GM12865 (cell line): ENCODE measurements at regions not wholly inside any gene's neighbourhood (a gene's known extent, or its start where the extent isn't known, plus 50 kb on each side); places are given as distances from the start of the nearest gene placed in this dataset.

Experiments
- DNase-seq: peaks from one replicate; pipeline ENCODE4 v3.0.0; 2010; ENCODE audit warnings: low read depth
- H3K4me3 ChIP-seq: 2 replicates; pipeline ENCODE4 v1.5.1; 2011; ENCODE audit warnings: mild to moderate bottlenecking, low read depth, low read length, control low read depth
- CTCF ChIP-seq: IDR thresholded peaks from 2 replicates; pipeline ENCODE4 v1.5.1; 2011; ENCODE audit warnings: low read length, control low read depth, low read depth, inconsistent platforms; ENCODE audit not compliant: insufficient read depth; ENCODE audit errors: missing control alignments

DNA sequence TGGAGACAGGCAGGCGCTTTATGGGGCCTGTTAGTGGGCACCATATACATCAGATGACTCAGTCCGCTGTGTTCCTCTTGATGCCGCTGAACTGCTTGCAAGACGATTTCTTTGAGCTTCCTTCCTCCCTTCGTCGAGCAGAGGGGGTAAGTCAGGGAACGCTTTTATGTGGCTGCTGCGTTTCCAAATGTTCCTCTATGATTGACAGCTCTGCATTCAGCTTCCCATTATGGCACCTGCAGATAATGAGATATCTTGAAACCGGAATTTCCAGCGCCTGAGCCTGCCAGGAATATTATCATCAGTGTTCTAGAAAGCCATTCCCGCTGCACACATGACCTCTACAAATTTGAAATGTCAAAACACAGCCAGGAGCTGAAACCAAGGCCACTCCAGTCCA, 257.0 kb downstream of the TSHZ3 start:
- no peak for TF ChIP-seq CTCF
- DNase-seq, result no peak
- H3K4me3 ChIP-seq, result no peak overlapping the region

GRCh38 chr19:31089681-31090080, 259.6 kb downstream of the TSHZ3 start:
- no peak for DNase-seq
- no peak overlapping the region for H3K4me3 ChIP-seq
- TF ChIP-seq CTCF, result no peak

GRCh38 chr19:31085125-31085524, 264.1 kb downstream of the TSHZ3 start:
- no peak overlapping the region for H3K4me3 ChIP-seq
- no peak for TF ChIP-seq CTCF

GRCh38 chr19:31083105-31083504, 266.1 kb downstream of the TSHZ3 start:
- no peak for DNase-seq
- TF ChIP-seq CTCF, result no peak
- H3K4me3 ChIP-seq, result no peak overlapping the region

More at GRCh38 chr19:31085125-31085524, 264.1 kb downstream of the TSHZ3 start:
- no peak for DNase-seq

GRCh38 chr19:31075146-31075655, 274.0 kb downstream of the TSHZ3 start:
- H3K4me3 ChIP-seq, result no peak overlapping the region
- no peak for DNase-seq
- no peak for TF ChIP-seq CTCF

DNA sequence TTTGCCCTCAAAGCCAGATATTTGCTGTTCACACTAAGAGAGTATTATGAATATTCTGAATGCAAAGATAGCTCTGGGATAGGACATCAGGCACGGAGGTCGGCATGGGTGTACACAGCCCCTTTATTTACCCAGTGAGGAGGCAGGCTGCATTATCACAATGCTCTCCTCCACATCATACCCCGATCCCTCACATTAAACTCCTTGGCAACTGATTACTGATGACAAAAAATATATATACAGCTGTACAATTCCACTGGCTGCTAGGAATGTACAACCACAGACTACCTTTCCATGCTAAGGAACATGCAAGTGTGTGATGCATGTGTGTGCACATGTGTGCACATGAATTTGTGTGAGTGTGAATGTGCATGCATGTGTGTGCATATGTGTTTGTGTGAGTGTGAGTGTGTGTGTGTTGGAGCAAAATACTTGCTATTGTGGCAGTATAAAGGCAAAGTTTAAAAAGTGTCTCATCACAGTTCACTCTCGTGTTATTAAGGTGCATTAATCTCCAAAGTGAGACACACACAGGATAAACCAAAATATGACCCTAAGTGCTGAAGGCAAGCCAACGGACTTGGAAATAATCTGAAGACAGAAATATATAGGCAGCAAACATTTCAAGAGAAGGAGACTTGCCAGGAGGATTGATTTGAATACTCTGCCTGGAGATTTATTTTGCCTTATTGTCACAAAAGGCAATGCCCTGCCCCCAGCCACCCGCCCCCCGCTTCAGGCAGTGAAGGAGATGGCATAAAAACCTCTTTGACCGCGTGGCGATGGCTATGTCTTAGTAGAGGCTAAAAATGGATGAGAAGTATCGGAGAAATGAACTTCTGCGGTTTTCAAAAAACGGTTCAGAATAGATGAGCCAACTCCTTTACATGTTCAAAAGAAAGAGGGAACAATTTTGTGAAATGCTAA, 274.8 kb downstream of the TSHZ3 start:
- no peak overlapping the region for H3K4me3 ChIP-seq
- no peak for DNase-seq
- TF ChIP-seq CTCF, result no peak
